H1 (cell line): ENCODE measurements at regions not wholly inside any gene's neighbourhood (a gene's known extent, or its start where the extent isn't known, plus 50 kb on each side); places are given as distances from the start of the nearest gene placed in this dataset.

Experiments used
- CTCF ChIA-PET: fragments of 300-600 bp; sonication (Branson Sonifier 250); formaldehyde crosslinking; loops from one replicate; lab custom pipeline; 2021; ENCODE audit not compliant: partially characterized antibody; lab: Charles Lee
- POLR2A ChIA-PET: fragments of 300-600 bp; sonication (Branson Sonifier 250); formaldehyde crosslinking; loops from one replicate; lab custom pipeline; 2021; ENCODE audit warnings: inconsistent platforms; ENCODE audit not compliant: partially characterized antibody; lab: Charles Lee
- DNase-seq, 2 experiments: peaks; one replicate each; pipeline versions ENCODE4 v3.0.0 to v3.0.0-alpha.2; 2010 to 2022; ENCODE audit warnings: low spot score in 2 of 2, low read depth in 1 of 2, mixed read lengths in 1 of 2
- FAIRE-seq: peaks from 2 replicates; lab custom pipeline; 2011; peaks lifted over from hg19 to GRCh38; lab: Jason Lieb, UNC
- H2AFZ ChIP-seq: 2 replicates; pipeline ENCODE4 v1.8.1; 2012; ENCODE audit warnings: low read length, inconsistent platforms
- H2AK5ac ChIP-seq: 2 replicates; pipeline ENCODE4 v1.6.1; 2013; ENCODE audit warnings: low read depth, low read length
- H2BK120ac ChIP-seq: replicated peaks from 2 replicates; pipeline ENCODE3; 2013; ENCODE audit warnings: low read depth, low read length, inconsistent platforms
- H2BK12ac ChIP-seq: 2 replicates; pipeline ENCODE4 v1.6.1; 2013; ENCODE audit warnings: low read depth, low read length
- H2BK15ac ChIP-seq: 2 replicates; pipeline ENCODE4 v1.6.1; 2013; ENCODE audit warnings: low read length
- H2BK20ac ChIP-seq: 2 replicates; pipeline ENCODE4 v1.6.1; 2013; ENCODE audit warnings: low read length
- H2BK5ac ChIP-seq: 2 replicates; pipeline ENCODE4 v1.6.1; 2013; ENCODE audit warnings: low read depth, low read length
- H3K14ac ChIP-seq: 2 replicates; pipeline ENCODE4 v1.6.1; 2013; ENCODE audit warnings: inconsistent platforms; ENCODE audit not compliant: insufficient read length
- H3K18ac ChIP-seq: 2 replicates; pipeline ENCODE4 v1.6.1; 2013; ENCODE audit warnings: low read length; ENCODE audit errors: extremely low read depth
- H3K23ac ChIP-seq: 2 replicates; pipeline ENCODE4 v1.6.1; 2013; ENCODE audit warnings: inconsistent platforms; ENCODE audit not compliant: insufficient read length
- H3K23me2 ChIP-seq: 2 replicates; pipeline ENCODE4 v1.6.1; 2013; ENCODE audit warnings: low read depth, low read length
- H3K27ac ChIP-seq: 2 replicates; pipeline ENCODE4 v1.6.1; 2011; ENCODE audit warnings: low read depth, low read length, inconsistent platforms
- H3K27me3 ChIP-seq, 4 experiments: replicated peaks in 1 of 4; 1 replicate in 1 of 4; 2 replicates in 3 of 4; pipeline versions ENCODE4 v1.6.1 to v1.8.1; 2011 to 2013; ENCODE audit warnings: low read length in 3 of 4, mild to moderate bottlenecking in 3 of 4, inconsistent platforms in 2 of 4, mixed read lengths in 2 of 4, moderate library complexity in 1 of 4; ENCODE audit not compliant: control insufficient read depth in 3 of 4, insufficient read depth in 3 of 4; ENCODE audit errors: extremely low read depth in 1 of 4
- H3K36me3 ChIP-seq, 4 experiments: 2 replicates each; pipeline versions ENCODE4 v1.6.1 to v1.8.1; 2011 to 2013; ENCODE audit warnings: mild to moderate bottlenecking in 4 of 4, low read length in 3 of 4, moderate library complexity in 2 of 4, control low read depth in 1 of 4, inconsistent platforms in 1 of 4; ENCODE audit not compliant: insufficient read depth in 4 of 4, control insufficient read depth in 2 of 4
- H3K4ac ChIP-seq: replicated peaks from 2 replicates; pipeline ENCODE3; 2013; ENCODE audit warnings: low read length, low read depth, mixed read lengths, inconsistent platforms; ENCODE audit not compliant: insufficient read length
- H3K4me1 ChIP-seq, 4 experiments: replicated peaks in 1 of 4; 1 replicate in 1 of 4; 2 replicates in 3 of 4; pipeline versions ENCODE4 v1.6.1 to v1.8.1; 2011 to 2013; ENCODE audit warnings: low read length in 3 of 4, inconsistent platforms in 2 of 4, mixed read lengths in 1 of 4; ENCODE audit not compliant: insufficient read depth in 4 of 4, control insufficient read depth in 3 of 4
- H3K4me2 ChIP-seq, 2 experiments: 2 replicates each; pipeline versions ENCODE4 v1.6.1 to v1.8.1; 2011 to 2013; ENCODE audit warnings: low read depth in 2 of 2, low read length in 2 of 2, control low read depth in 1 of 2, inconsistent platforms in 1 of 2, mild to moderate bottlenecking in 1 of 2; ENCODE audit not compliant: insufficient read depth in 1 of 2
- H3K4me3 ChIP-seq, 4 experiments: fragments of 200-600, 300-600 bp in 1 of 4; sonication (generic), shearing (Covaris generic), sonication (Bioruptor Twin) in 1 of 4; 2 replicates each; pipeline versions ENCODE4 v1.5.1 to v1.8.1; 2011 to 2016; ENCODE audit warnings: low read length in 4 of 4, low read depth in 3 of 4, control low read depth in 2 of 4, inconsistent platforms in 2 of 4, mild to moderate bottlenecking in 2 of 4, mixed read lengths in 1 of 4, moderate library complexity in 1 of 4; ENCODE audit not compliant: insufficient read depth in 2 of 4; ENCODE audit errors: extremely low read depth in 1 of 4
- H3K56ac ChIP-seq: replicated peaks from 2 replicates; pipeline ENCODE3; 2013; ENCODE audit warnings: low read depth, mild to moderate bottlenecking, mixed read lengths, low read length, inconsistent platforms; ENCODE audit not compliant: insufficient read length
- H3K79me1 ChIP-seq: 2 replicates; pipeline ENCODE4 v1.6.1; 2013; ENCODE audit warnings: low read depth, low read length, control low read depth
- H3K79me2 ChIP-seq, 2 experiments: 2 replicates each; pipeline versions ENCODE4 v1.6.1 to v1.8.1; 2012 to 2013; ENCODE audit warnings: low read length in 2 of 2, mild to moderate bottlenecking in 2 of 2, inconsistent platforms in 1 of 2; ENCODE audit not compliant: insufficient read depth in 2 of 2, control insufficient read depth in 1 of 2
- H3K9ac ChIP-seq, 4 experiments: replicated peaks in 1 of 4; 1 replicate in 1 of 4; 2 replicates in 3 of 4; pipeline versions ENCODE4 v1.6.1 to v1.8.1; 2011 to 2013; ENCODE audit warnings: low read depth in 3 of 4, low read length in 3 of 4, control low read depth in 2 of 4, mild to moderate bottlenecking in 2 of 4, moderate library complexity in 2 of 4, inconsistent platforms in 1 of 4; ENCODE audit errors: extremely low read depth in 1 of 4
- H3K9me3 ChIP-seq, 2 experiments: 2 replicates each; pipeline versions ENCODE4 v1.6.1 to v1.8.1; 2012 to 2013; ENCODE audit warnings: mild to moderate bottlenecking in 2 of 2, moderate library complexity in 2 of 2, control low read depth in 1 of 2, inconsistent platforms in 1 of 2, low read depth in 1 of 2, low read length in 1 of 2, mixed read lengths in 1 of 2; ENCODE audit not compliant: insufficient read depth in 2 of 2
- H4K20me1 ChIP-seq, 2 experiments: replicated peaks in 1 of 2; 2 replicates each; pipeline versions ENCODE3 to v1.8.1; 2011 to 2013; ENCODE audit warnings: inconsistent platforms in 2 of 2, low read length in 2 of 2, mild to moderate bottlenecking in 1 of 2; ENCODE audit not compliant: insufficient read depth in 2 of 2, control insufficient read depth in 1 of 2
- H4K5ac ChIP-seq: 2 replicates; pipeline ENCODE4 v1.6.1; 2013; ENCODE audit warnings: low read length, low read depth, mixed read lengths, inconsistent platforms; ENCODE audit not compliant: insufficient read length
- H4K8ac ChIP-seq: 2 replicates; pipeline ENCODE4 v1.8.0; 2013; ENCODE audit warnings: mild to moderate bottlenecking, moderate library complexity, low read length, inconsistent platforms; ENCODE audit not compliant: insufficient read depth; ENCODE audit errors: extremely low read depth
- H4K91ac ChIP-seq: replicated peaks from 2 replicates; pipeline ENCODE3; 2013; ENCODE audit warnings: low read length, mixed read lengths, inconsistent platforms; ENCODE audit not compliant: insufficient read length
- BCL11A ChIP-seq, 2 experiments: IDR thresholded peaks; one replicate each; pipeline ENCODE4 v1.6.1; 2011; ENCODE audit warnings: low read depth in 2 of 2, low read length in 2 of 2, mild to moderate bottlenecking in 2 of 2
- CREB1 ChIP-seq: IDR thresholded peaks from 2 replicates; pipeline ENCODE4 v1.6.1; 2012; ENCODE audit warnings: inconsistent platforms
- KDM4A ChIP-seq: IDR thresholded peaks from one replicate; pipeline ENCODE4 v1.7.1; 2012; ENCODE audit warnings: low read depth, mild to moderate bottlenecking, moderate library complexity, low read length, inconsistent platforms; ENCODE audit not compliant: severe bottlenecking
- RAD21 ChIP-seq, 2 experiments: IDR thresholded peaks in 1 of 2; conservative IDR thresholded peaks in 1 of 2; 2 replicates each; pipeline ENCODE4 v1.6.1; 2011; ENCODE audit warnings: low read depth in 2 of 2, low read length in 2 of 2, improper control_type of control experiment in 1 of 2, inconsistent platforms in 1 of 2, mild to moderate bottlenecking in 1 of 2, moderate library complexity in 1 of 2
- SAP30 ChIP-seq: fragments of 300-600 bp; sonication (generic); IDR thresholded peaks from 2 replicates; pipeline ENCODE4 v1.7.1; 2012; ENCODE audit warnings: low read length, moderate library complexity, mild to moderate bottlenecking, inconsistent platforms; ENCODE audit not compliant: insufficient read depth, insufficient replicate concordance
- SIRT6 ChIP-seq: IDR thresholded peaks from one replicate; pipeline ENCODE4 v1.7.1; 2012; ENCODE audit warnings: low read length, inconsistent platforms
- SP1 ChIP-seq: IDR thresholded peaks from 2 replicates; pipeline ENCODE4 v1.6.1; 2011; ENCODE audit warnings: low read depth, low read length
- SRF ChIP-seq: IDR thresholded peaks from 2 replicates; pipeline ENCODE4 v1.6.1; 2011; ENCODE audit warnings: mild to moderate bottlenecking, low read depth, low read length, moderate library complexity
- TAF1 ChIP-seq: IDR thresholded peaks from 2 replicates; pipeline ENCODE4 v1.6.1; 2011; ENCODE audit warnings: mild to moderate bottlenecking, low read depth, low read length
- TBP ChIP-seq: IDR thresholded peaks from 2 replicates; pipeline ENCODE4 v1.6.1; 2011; ENCODE audit warnings: low read depth, low read length, improper control_type of control experiment
- WGBS, 2 experiments: shearing (Covaris generic) in 1 of 2; methylation state at CpG; one replicate each; pipeline versions ENCODE4 v1.1.6 to v1.1.7; 2013 to 2015; ENCODE audit warnings: low lambda C conversion rate in 2 of 2, mixed read lengths in 2 of 2, inconsistent platforms in 1 of 2, low coverage in 1 of 2, missing lambda C conversion rate in 1 of 2; ENCODE audit not compliant: insufficient replicate concordance in 2 of 2, insufficient coverage in 1 of 2, insufficient read length in 1 of 2; ENCODE audit errors: extremely low coverage in 1 of 2, missing lambda C conversion rate in 1 of 2; 5-methylcytosine and 5-hydroxymethylcytosine counted together

GRCh38 chr6:139690007-139690406 is 315.6 kb upstream of the CITED2 start:
- no peak overlapping the region for H2BK120ac ChIP-seq
- H3K36me3 ChIP-seq: no peaks in the 10 kb centered on the region
- no peak overlapping the region for H3K27ac ChIP-seq
- H3K79me2 ChIP-seq: no peaks in the 10 kb centered on the region
- no peak overlapping the region for H4K91ac ChIP-seq
- no peak overlapping the region for H4K8ac ChIP-seq
- ChIA-PET CTCF (no interaction called here), POLR2A (interaction anchor here (0.7 kb wide), 1 partner anchor 316 kb away, joined by 3 read pairs; the partner anchor contains the start of gene CITED2)
- no peak overlapping the region for H4K5ac ChIP-seq
- no peak overlapping the region for H3K4me3 ChIP-seq
- no peak for FAIRE-seq
- no peaks in the 10 kb centered on the region for H3K79me1 ChIP-seq
- no peak overlapping the region for H3K14ac ChIP-seq
- TF ChIP-seq KDM4A (no peak), TBP (no peak), BCL11A (IDR thresholded peaks at IDR 0.05; ENCODE audit: low read depth in 2 of 2, low read length in 2 of 2) (no peak), SAP30 (no peak), SIRT6 (no peak), SRF (no peak), TAF1 (no peak), RAD21 (IDR thresholded peaks at IDR 0.05 in 1 of 2, conservative IDR thresholded peaks at IDR 0.05 in 1 of 2; ENCODE audit: low read depth in 2 of 2, low read length in 2 of 2) (no peak), CREB1 (no peak), SP1 (no peak)
- no peak overlapping the region for H3K56ac ChIP-seq
- H3K4me1 ChIP-seq: no peaks in the 10 kb centered on the region
- no peaks in the 10 kb centered on the region for H3K9me3 ChIP-seq
- no peak for DNase-seq
- H2BK15ac ChIP-seq: no peak overlapping the region
- H3K23ac ChIP-seq: no peak overlapping the region
- H3K9ac ChIP-seq: no peak overlapping the region
- no peaks in the 10 kb centered on the region for H3K27me3 ChIP-seq
- H3K18ac ChIP-seq: no peak overlapping the region
- no peak overlapping the region for H2BK12ac ChIP-seq
- no peak overlapping the region for H2AFZ ChIP-seq
- H2BK5ac ChIP-seq: no peak overlapping the region
- no peaks in the 10 kb centered on the region; the same call in 1 of the 2 replicates for H3K23me2 ChIP-seq
- no peak overlapping the region for H3K4me2 ChIP-seq
- H3K4ac ChIP-seq: no peak overlapping the region
- no peak overlapping the region for H2BK20ac ChIP-seq
- WGBS, 2 experiments: 80 to 100% methylated on average over 1 of the region's 1 CpG
- no peaks in the 10 kb centered on the region for H4K20me1 ChIP-seq
- H2AK5ac ChIP-seq: no peak overlapping the region
